Activated T-helper 1 cell treated with anti-CD3 and anti-CD28 coated beads, Interleukin-12 subunit alpha, Interleukin-12 subunit beta, Interleukin-2, Interleukin-4 antibody, amounts not matched to agents 30 ng/mL and 10 ng/mL and 1 ng/mL, durations not matched to agents 14 hours and 24 hours and 36 hours (primary cell): ENCODE measurements at regions not wholly inside any gene's neighbourhood (a gene's known extent, or its start where the extent isn't known, plus 50 kb on each side); places are given as distances from the start of the nearest gene placed in this dataset.

Source experiments
- DNase-seq: peaks from one replicate; pipeline ENCODE4 v3.0.0; 2021; ENCODE audit warnings: low spot score
- H3K27ac Mint-ChIP-seq: one replicate; pipeline ENCODE4 v1.8.0; 2021; ENCODE audit warnings: mild to moderate bottlenecking, mixed read lengths
- H3K27me3 Mint-ChIP-seq: one replicate; pipeline ENCODE4 v1.8.0; 2022; ENCODE audit warnings: mild to moderate bottlenecking, moderate library complexity, mixed read lengths; ENCODE audit not compliant: insufficient read depth
- H3K36me3 Mint-ChIP-seq: one replicate; pipeline ENCODE4 v1.8.0; 2021; ENCODE audit warnings: low read depth, mixed read lengths
- H3K4me1 Mint-ChIP-seq: one replicate; pipeline ENCODE4 v1.8.0; 2021; ENCODE audit warnings: low read depth, mixed read lengths
- H3K4me3 Mint-ChIP-seq: one replicate; pipeline ENCODE4 v1.8.0; 2021; ENCODE audit warnings: mild to moderate bottlenecking, moderate library complexity, mixed read lengths
- H3K9me3 Mint-ChIP-seq: one replicate; pipeline ENCODE4 v1.8.0; 2021; ENCODE audit warnings: mixed read lengths
- intact Hi-C: fragments of 100-400 bp; cut with micrococcal nuclease; formaldehyde crosslinking; loops from one replicate; pipeline ENCODE4 v1.15.1; 2024

- Mint-ChIP-seq H3K4me1 (no peaks in the 10 kb centered on the region), H3K27me3 (no peaks in the 10 kb centered on the region), H3K27ac (no peak overlapping the region), H3K4me3 (no peak overlapping the region), H3K9me3 (peaks cover 5% of the 10 kb centered on the region), H3K36me3 (no peaks in the 10 kb centered on the region)
- DNase-seq: no peak
- intact Hi-C loops: no loop called here
Measured at GRCh38 chr7:48703466-48703865, 220.9 kb upstream of the CDC14C start.

- H3K36me3 Mint-ChIP-seq: no peaks in the 10 kb centered on the region
- H3K4me3 Mint-ChIP-seq: no peak overlapping the region
- no peak for DNase-seq
- no peaks in the 10 kb centered on the region for H3K27me3 Mint-ChIP-seq
- H3K27ac Mint-ChIP-seq: no peak overlapping the region
- no peaks in the 10 kb centered on the region for H3K4me1 Mint-ChIP-seq
- no peaks in the 10 kb centered on the region for H3K9me3 Mint-ChIP-seq
- intact Hi-C loops: no loop called here
Measured at GRCh38 chr7:48708122-48708521, 216.2 kb upstream of the CDC14C start.

- DNase-seq: no peak
- H3K27ac Mint-ChIP-seq: no peak overlapping the region
- intact Hi-C loops: no loop called here
- H3K27me3 Mint-ChIP-seq: no peaks in the 10 kb centered on the region
- H3K36me3 Mint-ChIP-seq: no peaks in the 10 kb centered on the region
- H3K4me1 Mint-ChIP-seq: no peaks in the 10 kb centered on the region
- H3K4me3 Mint-ChIP-seq: no peak overlapping the region
- no peaks in the 10 kb centered on the region for H3K9me3 Mint-ChIP-seq
Measured at GRCh38 chr7:48708635-48709034, 215.7 kb upstream of the CDC14C start.

- DNase-seq: no peak
- Mint-ChIP-seq H3K4me1 (no peaks in the 10 kb centered on the region), H3K4me3 (no peak overlapping the region), H3K9me3 (no peaks in the 10 kb centered on the region), H3K27me3 (no peaks in the 10 kb centered on the region), H3K27ac (no peak overlapping the region), H3K36me3 (no peaks in the 10 kb centered on the region)
- intact Hi-C loops: no loop called here
Measured at GRCh38 chr7:48710995-48711394, 213.4 kb upstream of the CDC14C start.

GRCh38 chr7:48718731-48719378 is 205.5 kb upstream of the CDC14C start:
- Mint-ChIP-seq H3K36me3 (no peaks in the 10 kb centered on the region), H3K27ac (no peak overlapping the region), H3K4me1 (no peaks in the 10 kb centered on the region), H3K4me3 (no peak overlapping the region), H3K9me3 (no peaks in the 10 kb centered on the region), H3K27me3 (no peaks in the 10 kb centered on the region)
- DNase-seq: no peak
- intact Hi-C loops: no loop called here

GRCh38 chr7:48728799-48729198 is 195.5 kb upstream of the CDC14C start:
- no peaks in the 10 kb centered on the region for H3K36me3 Mint-ChIP-seq
- H3K9me3 Mint-ChIP-seq: peaks cover 12% of the 10 kb centered on the region
- no peak overlapping the region for H3K27ac Mint-ChIP-seq
- no peaks in the 10 kb centered on the region for H3K27me3 Mint-ChIP-seq
- no peaks in the 10 kb centered on the region for H3K4me1 Mint-ChIP-seq
- no peak for DNase-seq
- intact Hi-C loops: no loop called here
- H3K4me3 Mint-ChIP-seq: no peak overlapping the region

GRCh38 chr7:48734695-48735406 is 189.5 kb upstream of the CDC14C start:
- peaks cover 16% of the 10 kb centered on the region for H3K9me3 Mint-ChIP-seq
- DNase-seq: no peak
- H3K27me3 Mint-ChIP-seq: no peaks in the 10 kb centered on the region
- no peak overlapping the region for H3K27ac Mint-ChIP-seq
- H3K36me3 Mint-ChIP-seq: no peaks in the 10 kb centered on the region
- intact Hi-C loops: no loop called here
- no peak overlapping the region for H3K4me3 Mint-ChIP-seq
- no peaks in the 10 kb centered on the region for H3K4me1 Mint-ChIP-seq

GRCh38 chr7:48741545-48741944 is 182.8 kb upstream of the CDC14C start:
- H3K27ac Mint-ChIP-seq: no peak overlapping the region
- H3K4me1 Mint-ChIP-seq: no peaks in the 10 kb centered on the region
- no peak for DNase-seq
- no peak overlapping the region for H3K4me3 Mint-ChIP-seq
- peaks cover 23% of the 10 kb centered on the region for H3K9me3 Mint-ChIP-seq
- no peaks in the 10 kb centered on the region for H3K27me3 Mint-ChIP-seq
- H3K36me3 Mint-ChIP-seq: no peaks in the 10 kb centered on the region
- intact Hi-C loops: no loop called here

GRCh38 chr7:48742079-48742798 is 182.1 kb upstream of the CDC14C start:
- intact Hi-C loops: no loop called here
- H3K36me3 Mint-ChIP-seq: no peaks in the 10 kb centered on the region
- no peak overlapping the region for H3K27ac Mint-ChIP-seq
- no peaks in the 10 kb centered on the region for H3K4me1 Mint-ChIP-seq
- peaks cover 23% of the 10 kb centered on the region for H3K9me3 Mint-ChIP-seq
- H3K4me3 Mint-ChIP-seq: no peak overlapping the region
- no peak for DNase-seq
- H3K27me3 Mint-ChIP-seq: no peaks in the 10 kb centered on the region

GRCh38 chr7:48748081-48748833 is 176.1 kb upstream of the CDC14C start:
- Mint-ChIP-seq H3K9me3 (no peaks in the 10 kb centered on the region), H3K4me1 (no peaks in the 10 kb centered on the region), H3K27ac (no peak overlapping the region), H3K4me3 (no peak overlapping the region), H3K27me3 (no peaks in the 10 kb centered on the region), H3K36me3 (no peaks in the 10 kb centered on the region)
- DNase-seq: no peak
- intact Hi-C loops: no loop called here

- no peak overlapping the region for H3K27ac Mint-ChIP-seq
Measured at GRCh38 chr7:48755061-48755555, 169.2 kb upstream of the CDC14C start.

GRCh38 chr7:48759431-48760080 is 164.8 kb upstream of the CDC14C start:
- Mint-ChIP-seq H3K4me1 (no peaks in the 10 kb centered on the region), H3K9me3 (peaks cover 3% of the 10 kb centered on the region), H3K4me3 (no peak overlapping the region), H3K27me3 (no peaks in the 10 kb centered on the region), H3K27ac (no peak overlapping the region), H3K36me3 (no peaks in the 10 kb centered on the region)
- no peak for DNase-seq
- intact Hi-C loops: no loop called here

More at GRCh38 chr7:48755061-48755555, 169.2 kb upstream of the CDC14C start:
- intact Hi-C loops: no loop called here
- no peak for DNase-seq
- H3K36me3 Mint-ChIP-seq: no peaks in the 10 kb centered on the region
- H3K4me1 Mint-ChIP-seq: no peaks in the 10 kb centered on the region
- no peaks in the 10 kb centered on the region for H3K27me3 Mint-ChIP-seq
- H3K4me3 Mint-ChIP-seq: no peak overlapping the region
- no peaks in the 10 kb centered on the region for H3K9me3 Mint-ChIP-seq
